Kidney epithelial cell (primary cell): ENCODE measurements at regions not wholly inside any gene's neighbourhood (a gene's known extent, or its start where the extent isn't known, plus 50 kb on each side); places are given as distances from the start of the nearest gene placed in this dataset.

Experiments used
- DNase-seq: peaks from one replicate; pipeline ENCODE4 v3.0.0-alpha.2; 2010; ENCODE audit warnings: low read depth
- H3K27me3 ChIP-seq: 2 replicates; pipeline ENCODE4 v1.6.0; 2011; ENCODE audit warnings: low read length; ENCODE audit not compliant: control insufficient read depth, insufficient read depth
- H3K36me3 ChIP-seq: 2 replicates; pipeline ENCODE4 v1.5.1; 2011; ENCODE audit warnings: low read length; ENCODE audit not compliant: control insufficient read depth, insufficient read depth
- H3K4me3 ChIP-seq: 2 replicates; pipeline ENCODE4 v1.5.1; 2011; ENCODE audit warnings: low read depth, mild to moderate bottlenecking, control low read depth, low read length
- CTCF ChIP-seq: IDR thresholded peaks from 2 replicates; pipeline ENCODE4 v1.5.1; 2011; ENCODE audit warnings: mild to moderate bottlenecking, moderate library complexity, low read length, control low read depth, inconsistent platforms; ENCODE audit not compliant: insufficient read depth, poor library complexity, severe bottlenecking

GRCh38 chr6:97714772-97715171 is 431.8 kb upstream of the MMS22L start:
- no peaks in the 10 kb centered on the region for H3K36me3 ChIP-seq
- H3K4me3 ChIP-seq: no peak overlapping the region
- no peak for TF ChIP-seq CTCF
- no peak for DNase-seq
- no peaks in the 10 kb centered on the region for H3K27me3 ChIP-seq

GRCh38 chr6:97717086-97717485 is 434.1 kb upstream of the MMS22L start:
- TF ChIP-seq CTCF: no peak
- Histone ChIP-seq H3K36me3 (no peaks in the 10 kb centered on the region), H3K27me3 (no peaks in the 10 kb centered on the region), H3K4me3 (no peak overlapping the region)
- no peak for DNase-seq

GRCh38 chr6:97726378-97726777 is 443.4 kb upstream of the MMS22L start:
- Histone ChIP-seq H3K27me3 (no peaks in the 10 kb centered on the region), H3K36me3 (no peaks in the 10 kb centered on the region), H3K4me3 (no peak overlapping the region)
- DNase-seq: no peak
- TF ChIP-seq CTCF: peak; percentile 4

- H3K27me3 ChIP-seq: no peaks in the 10 kb centered on the region
- H3K4me3 ChIP-seq: no peak overlapping the region
- TF ChIP-seq CTCF: no peak
- DNase-seq: no peak
- no peaks in the 10 kb centered on the region for H3K36me3 ChIP-seq
Observed at GRCh38 chr6:97732045-97732444, 449.0 kb upstream of the MMS22L start.

GRCh38 chr6:97757575-97757974 is 474.6 kb upstream of the MMS22L start:
- no peak for DNase-seq
- no peak for TF ChIP-seq CTCF

GRCh38 chr6:97765461-97765860 is 482.4 kb upstream of the MMS22L start:
- TF ChIP-seq CTCF: no peak
- peak; percentile 12 for DNase-seq
- Histone ChIP-seq H3K27me3 (no peaks in the 10 kb centered on the region), H3K36me3 (no peaks in the 10 kb centered on the region), H3K4me3 (no peak overlapping the region)

More at GRCh38 chr6:97757575-97757974, 474.6 kb upstream of the MMS22L start:
- Histone ChIP-seq H3K27me3 (no peaks in the 10 kb centered on the region), H3K4me3 (no peak overlapping the region), H3K36me3 (no peaks in the 10 kb centered on the region)
